Stomach (tissue), 8 donors: ENCODE measurements at regions not wholly inside any gene's neighbourhood (a gene's known extent, or its start where the extent isn't known, plus 50 kb on each side); places are given as distances from the start of the nearest gene placed in this dataset.

ENCODE experiments used
- DNase-seq, 2 donors: peaks; one replicate each; pipeline versions ENCODE4 v3.0.0 to v3.0.0-alpha.2; 2013 to 2019
- H3K27ac ChIP-seq, 5 donors: fragments of 200-600 bp in 4 of 5; sonication (generic) in 4 of 5; one replicate each; pipeline ENCODE4 v1.5.1; 2013 to 2019; ENCODE audit warnings: mild to moderate bottlenecking in 1 of 5, moderate library complexity in 1 of 5
- H3K27me3 ChIP-seq, 3 donors: fragments of 200-600 bp; sonication (generic); one replicate each; pipeline ENCODE4 v1.5.1; 2017 to 2019; ENCODE audit warnings: mixed run types in 1 of 3
- H3K36me3 ChIP-seq, 4 donors: fragments of 200-600 bp; sonication (generic); 1 replicate in 3 of 4; 2 replicates in 1 of 4; pipeline ENCODE4 v1.5.1; 2016 to 2019
- H3K4me1 ChIP-seq, 4 donors: fragments of 200-600 bp; sonication (generic); one replicate each; pipeline ENCODE4 v1.5.1; 2016 to 2019
- H3K4me3 ChIP-seq, 4 donors: fragments of 200-600 bp; sonication (generic) in 3 of 4; one replicate each; pipeline ENCODE4 v1.5.1; 2016 to 2019; ENCODE audit warnings: mild to moderate bottlenecking in 1 of 4
- H3K9me3 ChIP-seq, 4 donors: fragments of 200-600 bp; sonication (generic); one replicate each; pipeline ENCODE4 v1.5.1; 2016 to 2019
- CTCF ChIP-seq, 7 experiments: fragments of 450-650 bp in 4 of 7; fragments of 200-600 bp in 3 of 7; sonication (generic) in 3 of 7; IDR thresholded peaks; one replicate each; pipeline ENCODE4 v1.5.1; 2016 to 2019; ENCODE audit warnings: antibody characterized with exemption in 7 of 7, control low read depth in 2 of 7, mild to moderate bottlenecking in 1 of 7
- EP300 ChIP-seq: sonication (generic); formaldehyde crosslinking; IDR thresholded peaks from one replicate; pipeline ENCODE4 v1.6.1; 2017; ENCODE audit warnings: antibody characterized with exemption
- POLR2A ChIP-seq, 4 donors: fragments of 450-650 bp; IDR thresholded peaks; one replicate each; pipeline ENCODE4 v1.6.1; 2016; ENCODE audit warnings: antibody characterized with exemption in 4 of 4, control low read depth in 2 of 4, mild to moderate bottlenecking in 1 of 4, moderate library complexity in 1 of 4
- POLR2AphosphoS5 ChIP-seq, 3 donors: sonication (generic); formaldehyde crosslinking; IDR thresholded peaks; one replicate each; pipeline ENCODE4 v1.6.1; 2016; ENCODE audit warnings: antibody characterized with exemption in 3 of 3
- WGBS, 5 donors: extraction: QIAGEN DNeasy Blood & Tissue Kit in 3 of 5; methylation state at CpG; one replicate each; pipeline versions ENCODE4 v1.1.5 to v1.1.7; 2013 to 2018; 5-methylcytosine and 5-hydroxymethylcytosine counted together
- intact Hi-C: fragments of 100-400 bp; cut with DNase I; formaldehyde crosslinking; loops from one replicate; pipeline ENCODE4 v1.15.1; 2023; ENCODE audit warnings: low total_unique reads
- donor health status: healthy with polysubstance abuse.
- donor health status: Bipolar disorder and iron deficiency.
- donor health status: healthy.

GRCh38 chr18:60466677-60467076 lies 94.1 kb upstream of the MC4R start:
- no peaks in the 10 kb centered on the region for H3K27me3 ChIP-seq
- TF ChIP-seq CTCF (IDR thresholded peaks at IDR 0.05): no peak
- TF ChIP-seq EP300: no peak
- no peaks in the 10 kb centered on the region for H3K9me3 ChIP-seq
- no peaks in the 10 kb centered on the region for H3K36me3 ChIP-seq
- no peak overlapping the region for H3K4me3 ChIP-seq
- intact Hi-C loops: no loop called here
- 83 to 94% (median 87%) methylated on average over 3 of the region's 3 CpGs for WGBS, 5 donors
- no peak for DNase-seq
- H3K27ac ChIP-seq: no peak overlapping the region
- H3K4me1 ChIP-seq: no peaks in the 10 kb centered on the region

GRCh38 chr18:60469387-60470100 lies 97.0 kb upstream of the MC4R start:
- TF ChIP-seq EP300: no peak
- no peak for TF ChIP-seq POLR2AphosphoS5 (IDR thresholded peaks at IDR 0.05)
- TF ChIP-seq POLR2A (IDR thresholded peaks at IDR 0.05): no peak
- no peak for TF ChIP-seq CTCF (IDR thresholded peaks at IDR 0.05)
- H3K36me3 ChIP-seq: no peaks in the 10 kb centered on the region
- H3K4me3 ChIP-seq: no peak overlapping the region
- DNase-seq: peak in 1 of 2 donors; percentile 4
- WGBS, 5 donors: 43 to 57% (median 52%) methylated on average over 5 of the region's 5 CpGs
- intact Hi-C loops: no loop called here
- no peaks in the 10 kb centered on the region for H3K4me1 ChIP-seq
- H3K9me3 ChIP-seq: no peaks in the 10 kb centered on the region
- H3K27ac ChIP-seq: no peak overlapping the region
- H3K27me3 ChIP-seq: no peaks in the 10 kb centered on the region

GRCh38 chr18:60471652-60472051 lies 99.1 kb upstream of the MC4R start:
- intact Hi-C loops: no loop called here
- H3K4me3 ChIP-seq: no peak overlapping the region
- H3K27me3 ChIP-seq: no peaks in the 10 kb centered on the region
- 52 to 96% (median 89%) methylated on average over 1 of the region's 1 CpG for WGBS, 5 donors
- no peaks in the 10 kb centered on the region for H3K36me3 ChIP-seq
- no peaks in the 10 kb centered on the region for H3K4me1 ChIP-seq
- H3K27ac ChIP-seq: no peak overlapping the region
- no peaks in the 10 kb centered on the region for H3K9me3 ChIP-seq
- TF ChIP-seq EP300: no peak
- TF ChIP-seq POLR2AphosphoS5 (IDR thresholded peaks at IDR 0.05): no peak
- TF ChIP-seq CTCF (IDR thresholded peaks at IDR 0.05): no peak
- no peak for TF ChIP-seq POLR2A (IDR thresholded peaks at IDR 0.05)
- DNase-seq: no peak

- Histone ChIP-seq H3K4me3 (no peak overlapping the region), H3K9me3 (no peaks in the 10 kb centered on the region), H3K27me3 (no peaks in the 10 kb centered on the region), H3K36me3 (no peaks in the 10 kb centered on the region), H3K27ac (no peak overlapping the region), H3K4me1 (no peaks in the 10 kb centered on the region)
- 71 to 79% (median 74%) methylated on average over 2 of the region's 2 CpGs for WGBS, 5 donors
- no peak for TF ChIP-seq POLR2AphosphoS5 (IDR thresholded peaks at IDR 0.05)
- no peak for TF ChIP-seq EP300
- no peak for TF ChIP-seq CTCF (IDR thresholded peaks at IDR 0.05)
- no peak for TF ChIP-seq POLR2A (IDR thresholded peaks at IDR 0.05)
- DNase-seq: no peak
- intact Hi-C loops: no loop called here
Measured at GRCh38 chr18:60485201-60485600, 112.6 kb upstream of the MC4R start.
